ENCODE measurements at regions not wholly inside any gene's neighbourhood (a gene's known extent, or its start where the extent isn't known, plus 50 kb on each side); places are given as distances from the start of the nearest gene placed in this dataset.

GRCh38 chr2:226076529-226076928 is 677.0 kb downstream of the NYAP2 start:
- no peak for DNase-seq (ENCODE audit: low spot score)
- H3K27ac ChIP-seq = no peak overlapping the region
- no peak for TF ChIP-seq CTCF (IDR thresholded peaks at IDR 0.05)
- H3K4me3 ChIP-seq = no peak overlapping the region

- no peak overlapping the region for H3K4me3 ChIP-seq
- no peak for TF ChIP-seq CTCF (IDR thresholded peaks at IDR 0.05)
- no peak overlapping the region for H3K27ac ChIP-seq
- no peak for DNase-seq (ENCODE audit: low spot score)
Measured at GRCh38 chr2:226074391-226074790, 674.9 kb downstream of the NYAP2 start.

GRCh38 chr2:226073496-226074160 is 674.1 kb downstream of the NYAP2 start:
- Histone ChIP-seq H3K4me3 (no peak overlapping the region), H3K27ac (no peak overlapping the region)
- no peak for TF ChIP-seq CTCF (IDR thresholded peaks at IDR 0.05)
- DNase-seq (ENCODE audit: low spot score) = no peak

- Histone ChIP-seq H3K4me3 (no peak overlapping the region), H3K27ac (no peak overlapping the region)
- no peak for DNase-seq (ENCODE audit: low spot score)
- TF ChIP-seq CTCF (IDR thresholded peaks at IDR 0.05) = no peak
Measured at GRCh38 chr2:226066873-226067272, 667.4 kb downstream of the NYAP2 start.

- Histone ChIP-seq H3K27ac (no peak overlapping the region), H3K4me3 (no peak overlapping the region)
- DNase-seq (ENCODE audit: low spot score) = no peak
- no peak for TF ChIP-seq CTCF (IDR thresholded peaks at IDR 0.05)
Measured at GRCh38 chr2:226066391-226066790, 666.9 kb downstream of the NYAP2 start.

GRCh38 chr2:226064932-226065570 is 665.5 kb downstream of the NYAP2 start:
- no peak for DNase-seq (ENCODE audit: low spot score)
- TF ChIP-seq CTCF (IDR thresholded peaks at IDR 0.05) = no peak
- Histone ChIP-seq H3K4me3 (no peak overlapping the region), H3K27ac (no peak overlapping the region)

Measured in coronary artery (tissue), 2 donors.